GM12864 (cell line): ENCODE measurements at regions not wholly inside any gene's neighbourhood (a gene's known extent, or its start where the extent isn't known, plus 50 kb on each side); places are given as distances from the start of the nearest gene placed in this dataset.

Experiments
- DNase-seq: peaks from one replicate; pipeline ENCODE4 v3.0.0-alpha.2; 2011; ENCODE audit warnings: low read depth
- H3K4me3 ChIP-seq: 2 replicates; pipeline ENCODE4 v1.5.1; 2011; ENCODE audit warnings: mild to moderate bottlenecking, low read depth, low read length, control low read depth
- CTCF ChIP-seq: IDR thresholded peaks from 2 replicates; pipeline ENCODE4 v1.5.1; 2011; ENCODE audit warnings: low read depth, mild to moderate bottlenecking, moderate library complexity, low read length, control low read depth, inconsistent platforms; ENCODE audit errors: missing control alignments

- H3K4me3 ChIP-seq = no peak overlapping the region
- TF ChIP-seq CTCF = no peak
- DNase-seq = no peak
These were observed 954.2 kb upstream of the FBXO33 start for GRCh38 chr14:40386433-40386832.

GRCh38 chr14:40374221-40374620 lies 942.0 kb upstream of the FBXO33 start:
- no peak for DNase-seq
- no peak for TF ChIP-seq CTCF
- no peak overlapping the region for H3K4me3 ChIP-seq

- no peak overlapping the region for H3K4me3 ChIP-seq
- no peak for DNase-seq
- no peak for TF ChIP-seq CTCF
These were observed 938.8 kb upstream of the FBXO33 start for GRCh38 chr14:40371011-40371410.

GRCh38 chr14:40368314-40368713 lies 936.1 kb upstream of the FBXO33 start:
- DNase-seq = no peak
- TF ChIP-seq CTCF = no peak
- no peak overlapping the region for H3K4me3 ChIP-seq

GRCh38 chr14:40367717-40368116 lies 935.5 kb upstream of the FBXO33 start:
- TF ChIP-seq CTCF = no peak
- DNase-seq = no peak
- H3K4me3 ChIP-seq = no peak overlapping the region

GRCh38 chr14:40365305-40365704 lies 933.1 kb upstream of the FBXO33 start:
- no peak for DNase-seq
- TF ChIP-seq CTCF = no peak
- no peak overlapping the region for H3K4me3 ChIP-seq

GRCh38 chr14:40362856-40363255 lies 930.6 kb upstream of the FBXO33 start:
- no peak for DNase-seq
- no peak overlapping the region for H3K4me3 ChIP-seq
- no peak for TF ChIP-seq CTCF
